ENCODE measurements at regions not wholly inside any gene's neighbourhood (a gene's known extent, or its start where the extent isn't known, plus 50 kb on each side); places are given as distances from the start of the nearest gene placed in this dataset.

DNA sequence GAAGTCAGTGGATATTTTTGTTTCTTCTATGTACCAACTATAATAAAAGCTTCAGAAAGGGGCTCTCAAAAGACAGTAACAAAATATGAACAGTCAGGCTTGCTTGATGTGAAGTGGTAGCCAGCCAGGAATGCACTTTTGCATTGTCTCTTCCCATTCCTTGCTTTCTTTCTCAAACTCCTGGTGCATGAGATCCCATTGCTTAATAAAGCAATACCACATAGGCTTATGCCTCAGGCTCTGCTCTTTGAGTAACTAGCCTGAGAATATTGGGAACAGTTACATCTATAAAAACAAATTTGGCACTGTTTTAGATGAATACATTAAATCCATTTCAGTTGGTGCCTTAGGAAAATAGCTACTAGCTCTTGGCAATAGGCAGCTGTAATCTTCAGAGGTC, 62.6 kb upstream of the ST6GAL2 start:
- H3K27ac ChIP-seq (ENCODE audit: low read depth in 1 of 2, low read length in 1 of 2): no peak overlapping the region
- H3K9ac ChIP-seq (ENCODE audit: insufficient read depth in 1 of 2, low read length in 2 of 2): no peak overlapping the region
- H3K4me1 ChIP-seq (ENCODE audit: control insufficient read depth in 5 of 5, insufficient read depth in 5 of 5, low read length in 5 of 5): no peaks in the 10 kb centered on the region
- TF ChIP-seq, protein P1, sequence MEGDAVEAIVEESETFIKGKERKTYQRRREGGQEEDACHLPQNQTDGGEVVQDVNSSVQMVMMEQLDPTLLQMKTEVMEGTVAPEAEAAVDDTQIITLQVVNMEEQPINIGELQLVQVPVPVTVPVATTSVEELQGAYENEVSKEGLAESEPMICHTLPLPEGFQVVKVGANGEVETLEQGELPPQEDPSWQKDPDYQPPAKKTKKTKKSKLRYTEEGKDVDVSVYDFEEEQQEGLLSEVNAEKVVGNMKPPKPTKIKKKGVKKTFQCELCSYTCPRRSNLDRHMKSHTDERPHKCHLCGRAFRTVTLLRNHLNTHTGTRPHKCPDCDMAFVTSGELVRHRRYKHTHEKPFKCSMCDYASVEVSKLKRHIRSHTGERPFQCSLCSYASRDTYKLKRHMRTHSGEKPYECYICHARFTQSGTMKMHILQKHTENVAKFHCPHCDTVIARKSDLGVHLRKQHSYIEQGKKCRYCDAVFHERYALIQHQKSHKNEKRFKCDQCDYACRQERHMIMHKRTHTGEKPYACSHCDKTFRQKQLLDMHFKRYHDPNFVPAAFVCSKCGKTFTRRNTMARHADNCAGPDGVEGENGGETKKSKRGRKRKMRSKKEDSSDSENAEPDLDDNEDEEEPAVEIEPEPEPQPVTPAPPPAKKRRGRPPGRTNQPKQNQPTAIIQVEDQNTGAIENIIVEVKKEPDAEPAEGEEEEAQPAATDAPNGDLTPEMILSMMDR (IDR thresholded peaks at IDR 0.05; ENCODE audit: control extremely low read depth, extremely low read depth): no peak
- DNase-seq: no peak
- no peaks in the 10 kb centered on the region for H3K27me3 ChIP-seq (ENCODE audit: control insufficient read depth in 3 of 3, insufficient read depth in 3 of 3, low read length in 2 of 3)
- H3K4me3 ChIP-seq: no peak overlapping the region
- no peaks in the 10 kb centered on the region for H3K36me3 ChIP-seq (ENCODE audit: control insufficient read depth in 4 of 4, insufficient read depth in 4 of 4, low read length in 4 of 4)
- H3K9me3 ChIP-seq (ENCODE audit: control insufficient read depth in 4 of 4, insufficient read depth in 3 of 4, low read length in 3 of 4): no peaks in the 10 kb centered on the region
- no peak for ATAC-seq (ENCODE audit: insufficient read depth, low FRiP score)

DNA sequence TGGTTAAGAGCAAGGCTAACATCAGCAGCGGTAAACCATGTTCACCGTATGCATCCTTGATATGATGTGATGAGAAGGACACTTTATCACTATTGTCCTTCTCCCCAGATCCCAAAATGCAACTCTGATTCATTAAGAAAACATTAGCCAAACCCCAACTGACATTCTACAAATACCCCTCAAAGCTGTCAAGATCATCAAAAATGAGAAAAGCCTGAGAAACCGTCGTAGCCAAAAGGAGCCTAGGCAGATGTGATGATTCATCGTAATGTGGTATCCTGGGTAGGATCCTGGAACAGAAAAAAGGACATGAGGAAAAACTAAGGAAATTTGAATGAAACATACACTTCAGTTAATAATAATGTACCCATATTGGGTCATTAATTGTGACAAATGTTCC, 67.3 kb upstream of the ST6GAL2 start:
- H3K36me3 ChIP-seq (ENCODE audit: control insufficient read depth in 4 of 4, insufficient read depth in 4 of 4, low read length in 4 of 4): no peaks in the 10 kb centered on the region

DNA sequence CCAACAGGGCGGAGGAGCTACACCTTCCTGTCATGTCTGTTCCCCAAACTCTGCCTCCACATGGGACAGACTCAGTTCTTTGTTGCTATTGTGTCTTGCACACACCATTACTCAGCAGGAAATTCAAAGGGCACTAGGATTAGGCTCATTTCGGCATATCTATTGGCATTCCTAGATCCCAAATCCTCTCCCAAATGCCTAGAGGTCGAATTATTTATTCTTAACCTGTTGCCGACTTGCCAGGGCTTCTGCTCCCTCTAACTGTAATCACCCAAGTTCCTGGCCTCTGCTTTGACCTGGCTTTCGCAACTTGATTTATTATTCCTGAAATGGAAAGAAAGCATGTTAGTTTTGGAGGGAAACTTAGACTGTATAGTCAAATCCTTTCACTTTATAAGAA, 67.8 kb upstream of the ST6GAL2 start:
- Histone ChIP-seq H3K9me3 (ENCODE audit: control insufficient read depth in 4 of 4, insufficient read depth in 3 of 4, low read length in 3 of 4) (no peaks in the 10 kb centered on the region), H3K36me3 (ENCODE audit: control insufficient read depth in 4 of 4, insufficient read depth in 4 of 4, low read length in 4 of 4) (no peaks in the 10 kb centered on the region), H3K27me3 (ENCODE audit: control insufficient read depth in 3 of 3, insufficient read depth in 3 of 3, low read length in 2 of 3) (no peaks in the 10 kb centered on the region), H3K4me1 (ENCODE audit: control insufficient read depth in 5 of 5, insufficient read depth in 5 of 5, low read length in 5 of 5) (no peaks in the 10 kb centered on the region), H3K27ac (ENCODE audit: low read depth in 1 of 2, low read length in 1 of 2) (no peak overlapping the region), H3K9ac (ENCODE audit: insufficient read depth in 1 of 2, low read length in 2 of 2) (no peak overlapping the region), H3K4me3 (no peak overlapping the region)
- 59 to 74% methylated on average over 5 of the region's 5 CpGs for WGBS, 2 donors
- ATAC-seq (ENCODE audit: insufficient read depth, low FRiP score): no peak
- no peak for DNase-seq
- TF ChIP-seq, protein P1 (IDR thresholded peaks at IDR 0.05; ENCODE audit: control extremely low read depth, extremely low read depth): no peak

More for the DNA sequence above, 67.3 kb upstream of the ST6GAL2 start:
- TF ChIP-seq, protein P1 (IDR thresholded peaks at IDR 0.05; ENCODE audit: control extremely low read depth, extremely low read depth): no peak
- no peaks in the 10 kb centered on the region for H3K27me3 ChIP-seq (ENCODE audit: control insufficient read depth in 3 of 3, insufficient read depth in 3 of 3, low read length in 2 of 3)
- no peak for ATAC-seq (ENCODE audit: insufficient read depth, low FRiP score)
- no peak overlapping the region for H3K9ac ChIP-seq (ENCODE audit: insufficient read depth in 1 of 2, low read length in 2 of 2)
- H3K4me1 ChIP-seq (ENCODE audit: control insufficient read depth in 5 of 5, insufficient read depth in 5 of 5, low read length in 5 of 5): no peaks in the 10 kb centered on the region
- no peaks in the 10 kb centered on the region for H3K9me3 ChIP-seq (ENCODE audit: control insufficient read depth in 4 of 4, insufficient read depth in 3 of 4, low read length in 3 of 4)
- DNase-seq: no peak
- no peak overlapping the region for H3K4me3 ChIP-seq
- 94% methylated on average over 5 of the region's 5 CpGs for WGBS, 2 donors
- no peak overlapping the region for H3K27ac ChIP-seq (ENCODE audit: low read depth in 1 of 2, low read length in 1 of 2)

DNA sequence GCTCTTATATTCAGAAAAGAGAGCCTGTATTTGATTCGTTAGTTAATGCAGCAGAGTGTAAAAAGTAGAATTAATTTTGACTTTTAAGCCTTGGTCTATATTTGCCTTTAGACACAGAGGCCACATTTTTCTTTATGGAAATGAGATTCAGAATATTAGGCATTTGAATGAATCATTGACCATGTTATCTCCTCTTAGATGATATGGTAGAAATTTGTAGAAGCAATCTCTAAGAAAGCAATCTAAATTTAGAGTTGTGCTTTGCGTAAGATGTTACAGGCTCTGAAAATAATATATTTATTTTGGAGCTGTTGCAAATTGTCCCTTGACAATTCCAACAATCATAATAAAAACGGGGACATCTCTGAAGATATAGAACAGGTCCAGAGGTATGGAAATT, 68.3 kb upstream of the ST6GAL2 start:
- WGBS, 2 donors: 78 to 86% methylated on average over 3 of the region's 3 CpGs

More for the DNA sequence above, 68.3 kb upstream of the ST6GAL2 start:
- Histone ChIP-seq H3K27me3 (ENCODE audit: control insufficient read depth in 3 of 3, insufficient read depth in 3 of 3, low read length in 2 of 3) (no peaks in the 10 kb centered on the region), H3K27ac (ENCODE audit: low read depth in 1 of 2, low read length in 1 of 2) (no peak overlapping the region), H3K9me3 (ENCODE audit: control insufficient read depth in 4 of 4, insufficient read depth in 3 of 4, low read length in 3 of 4) (no peaks in the 10 kb centered on the region), H3K4me1 (ENCODE audit: control insufficient read depth in 5 of 5, insufficient read depth in 5 of 5, low read length in 5 of 5) (no peaks in the 10 kb centered on the region), H3K36me3 (ENCODE audit: control insufficient read depth in 4 of 4, insufficient read depth in 4 of 4, low read length in 4 of 4) (no peaks in the 10 kb centered on the region), H3K4me3 (no peak overlapping the region), H3K9ac (ENCODE audit: insufficient read depth in 1 of 2, low read length in 2 of 2) (no peak overlapping the region)
- ATAC-seq (ENCODE audit: insufficient read depth, low FRiP score) (no peak), DNase-seq (no peak)
- TF ChIP-seq, protein P1 (IDR thresholded peaks at IDR 0.05; ENCODE audit: control extremely low read depth, extremely low read depth): no peak
